Mammary epithelial cell (primary cell): ENCODE measurements at regions not wholly inside any gene's neighbourhood (a gene's known extent, or its start where the extent isn't known, plus 50 kb on each side); places are given as distances from the start of the nearest gene placed in this dataset.

Experiments used
- EZH2 ChIP-seq: IDR thresholded peaks from 2 replicates; pipeline ENCODE4 v1.6.1; 2012; ENCODE audit warnings: low read length, inconsistent platforms, borderline replicate concordance
- TF ChIP-seq, protein P1 (sequence below), 2 donors: IDR thresholded peaks in 1 of 2; conservative IDR thresholded peaks in 1 of 2; 2 replicates each; pipeline ENCODE4 v1.5.1; 2011 to 2012; ENCODE audit warnings: inconsistent platforms in 2 of 2, low read length in 2 of 2, mild to moderate bottlenecking in 2 of 2, control low read depth in 1 of 2, low read depth in 1 of 2; ENCODE audit not compliant: insufficient read depth in 1 of 2; ENCODE audit errors: extremely low read depth in 1 of 2

GRCh38 chr12:76670776-76671175, 93.1 kb upstream of the ZDHHC17 start:
- TF ChIP-seq, protein P1, sequence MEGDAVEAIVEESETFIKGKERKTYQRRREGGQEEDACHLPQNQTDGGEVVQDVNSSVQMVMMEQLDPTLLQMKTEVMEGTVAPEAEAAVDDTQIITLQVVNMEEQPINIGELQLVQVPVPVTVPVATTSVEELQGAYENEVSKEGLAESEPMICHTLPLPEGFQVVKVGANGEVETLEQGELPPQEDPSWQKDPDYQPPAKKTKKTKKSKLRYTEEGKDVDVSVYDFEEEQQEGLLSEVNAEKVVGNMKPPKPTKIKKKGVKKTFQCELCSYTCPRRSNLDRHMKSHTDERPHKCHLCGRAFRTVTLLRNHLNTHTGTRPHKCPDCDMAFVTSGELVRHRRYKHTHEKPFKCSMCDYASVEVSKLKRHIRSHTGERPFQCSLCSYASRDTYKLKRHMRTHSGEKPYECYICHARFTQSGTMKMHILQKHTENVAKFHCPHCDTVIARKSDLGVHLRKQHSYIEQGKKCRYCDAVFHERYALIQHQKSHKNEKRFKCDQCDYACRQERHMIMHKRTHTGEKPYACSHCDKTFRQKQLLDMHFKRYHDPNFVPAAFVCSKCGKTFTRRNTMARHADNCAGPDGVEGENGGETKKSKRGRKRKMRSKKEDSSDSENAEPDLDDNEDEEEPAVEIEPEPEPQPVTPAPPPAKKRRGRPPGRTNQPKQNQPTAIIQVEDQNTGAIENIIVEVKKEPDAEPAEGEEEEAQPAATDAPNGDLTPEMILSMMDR (conservative IDR thresholded peaks at IDR 0.05 in 1 of 2, IDR thresholded peaks at IDR 0.05 in 1 of 2; ENCODE audit: extremely low read depth in 1 of 2, insufficient read depth in 1 of 2, low read depth in 1 of 2, low read length in 2 of 2): no peak
- TF ChIP-seq EZH2: no peak
